ENCODE measurements at regions not wholly inside any gene's neighbourhood (a gene's known extent, or its start where the extent isn't known, plus 50 kb on each side); places are given as distances from the start of the nearest gene placed in this dataset.

- DNase-seq (ENCODE audit: low spot score): no peak
- ChIA-PET POLR2A (no interaction called here), CTCF (ENCODE audit: low intra/inter-chr PET ratio, low total read pairs) (no interaction called here)
- no peak for FAIRE-seq
- TF ChIP-seq HMGA1 (CRISPR knock-in tag; conservative IDR thresholded peaks at IDR 0.05) (no peak), ZBTB14 (CRISPR knock-in tag; IDR thresholded peaks at IDR 0.05) (no peak), NFKBIZ (CRISPR knock-in tag; IDR thresholded peaks at IDR 0.05) (no peak)
- Histone ChIP-seq H3K27ac (ENCODE audit: extremely low read length, insufficient read depth, low read length) (no peak overlapping the region), H3K79me2 (ENCODE audit: insufficient read depth, low read length) (no peaks in the 10 kb centered on the region), H3K36me3 (replicated peaks in 1 of 2; ENCODE audit: control insufficient read depth in 1 of 2, insufficient read depth in 2 of 2, low read length in 2 of 2) (no peaks in the 10 kb centered on the region), H3K4me1 (ENCODE audit: insufficient read depth, low read length) (peaks cover 68% of the 10 kb centered on the region), H3K9ac (ENCODE audit: insufficient read depth, low read depth, low read length) (no peak overlapping the region), H3K4me3 (replicated peaks in 1 of 3; ENCODE audit: insufficient read depth in 1 of 3, low read depth in 2 of 3, low read length in 3 of 3) (no peak overlapping the region), H3K4me2 (ENCODE audit: low read depth, low read length) (no peak overlapping the region), H3K27me3 (ENCODE audit: control insufficient read depth in 1 of 2, insufficient read depth in 2 of 2, low read length in 2 of 2) (no peaks in the 10 kb centered on the region), H4K20me1 (ENCODE audit: insufficient read depth, low read length) (no peaks in the 10 kb centered on the region), H3K9me3 (ENCODE audit: low read length) (no peaks in the 10 kb centered on the region), H2AFZ (ENCODE audit: low read length) (no peak overlapping the region)
- in situ Hi-C loops (cut with HindIII; ENCODE audit: extremely low pct_ligation_motif_present, low pct_unique_long_range_greater_than_20kb) (no loop called here), intact Hi-C loops (cut with micrococcal nuclease; ENCODE audit: unreplicated experiment) (no loop called here)
- no TSS peak for BruUV-seq (replicated peaks)
- ATAC-seq: no peak
- whole genome bisulfite sequencing (ENCODE audit: low lambda C conversion rate): 94% methylated on average over 6 of the region's 6 CpGs
These were observed 614.5 kb downstream of the IRS1 start for GRCh38 chr2:226184940-226185615.

- H3K9me3 ChIP-seq (ENCODE audit: low read length): no peaks in the 10 kb centered on the region
- BruUV-seq (replicated peaks): no TSS peak
- no peak overlapping the region for H2AFZ ChIP-seq (ENCODE audit: low read length)
- H3K36me3 ChIP-seq (replicated peaks in 1 of 2; ENCODE audit: control insufficient read depth in 1 of 2, insufficient read depth in 2 of 2, low read length in 2 of 2): no peaks in the 10 kb centered on the region
- intact Hi-C loops (cut with micrococcal nuclease; ENCODE audit: unreplicated experiment): no loop called here
- H3K27me3 ChIP-seq (ENCODE audit: control insufficient read depth in 1 of 2, insufficient read depth in 2 of 2, low read length in 2 of 2): no peaks in the 10 kb centered on the region
- H3K4me2 ChIP-seq (ENCODE audit: low read depth, low read length): no peak overlapping the region
- DNase-seq (ENCODE audit: low spot score): no peak
- no peak overlapping the region for H3K9ac ChIP-seq (ENCODE audit: insufficient read depth, low read depth, low read length)
- no peaks in the 10 kb centered on the region for H3K79me2 ChIP-seq (ENCODE audit: insufficient read depth, low read length)
- H3K4me1 ChIP-seq (ENCODE audit: insufficient read depth, low read length): peaks cover 65% of the 10 kb centered on the region
- H4K20me1 ChIP-seq (ENCODE audit: insufficient read depth, low read length): no peaks in the 10 kb centered on the region
- ChIA-PET POLR2A (no interaction called here), CTCF (ENCODE audit: low intra/inter-chr PET ratio, low total read pairs) (no interaction called here)
- 90% methylated on average over 2 of the region's 2 CpGs for WGBS (ENCODE audit: low lambda C conversion rate)
- no peak overlapping the region for H3K4me3 ChIP-seq (replicated peaks in 1 of 3; ENCODE audit: insufficient read depth in 1 of 3, low read depth in 2 of 3, low read length in 3 of 3)
- no peak for ATAC-seq
- H3K27ac ChIP-seq (ENCODE audit: extremely low read length, insufficient read depth, low read length): no peak overlapping the region
- TF ChIP-seq RARG (CRISPR knock-in tag; IDR thresholded peaks at IDR 0.05; ENCODE audit: low read depth): no peak
- no peak for TF ChIP-seq DMAP1 (CRISPR knock-in tag; IDR thresholded peaks at IDR 0.05)
- no peak for TF ChIP-seq FOXM1 (CRISPR knock-in tag; IDR thresholded peaks at IDR 0.05)
- TF ChIP-seq GMEB1 (CRISPR knock-in tag; IDR thresholded peaks at IDR 0.05; ENCODE audit: borderline replicate concordance): no peak
- TF ChIP-seq NAIF1 (CRISPR knock-in tag; IDR thresholded peaks at IDR 0.05; ENCODE audit: borderline replicate concordance): no peak
- TF ChIP-seq CREBL2 (CRISPR knock-in tag; IDR thresholded peaks at IDR 0.05; ENCODE audit: borderline replicate concordance): no peak
- TF ChIP-seq PHF20 (CRISPR knock-in tag; IDR thresholded peaks at IDR 0.05): no peak
- TF ChIP-seq ZNF572 (CRISPR knock-in tag; IDR thresholded peaks at IDR 0.05): no peak
- no peak for TF ChIP-seq ZNF234 (CRISPR knock-in tag; conservative IDR thresholded peaks at IDR 0.05)
- no peak for TF ChIP-seq ZNF354B (CRISPR knock-in tag; IDR thresholded peaks at IDR 0.05)
- TF ChIP-seq MATR3 (CRISPR knock-in tag; IDR thresholded peaks at IDR 0.05): no peak
- TF ChIP-seq JDP2 (CRISPR knock-in tag; IDR thresholded peaks at IDR 0.05; ENCODE audit: borderline replicate concordance): no peak
- no peak for TF ChIP-seq ZNF253 (CRISPR knock-in tag; IDR thresholded peaks at IDR 0.05; ENCODE audit: borderline replicate concordance)
- in situ Hi-C loops (cut with HindIII; ENCODE audit: extremely low pct_ligation_motif_present, low pct_unique_long_range_greater_than_20kb): no loop called here
- no peak for FAIRE-seq
These were observed 615.1 kb downstream of the IRS1 start for GRCh38 chr2:226184540-226184939.
